Epithelial cell of proximal tubule (primary cell): ENCODE measurements at regions not wholly inside any gene's neighbourhood (a gene's known extent, or its start where the extent isn't known, plus 50 kb on each side); places are given as distances from the start of the nearest gene placed in this dataset.
"Not testable (repeated sequence)": the region's sequence is repeated elsewhere in the genome, so short reads cannot be mapped to it uniquely, and the experiment has no call there.

ENCODE experiments used
- DNase-seq: peaks from one replicate; pipeline ENCODE4 v3.0.0-alpha.2; 2011; ENCODE audit warnings: low read depth
- H3K4me3 ChIP-seq: 2 replicates; pipeline ENCODE4 v1.5.1; 2011; ENCODE audit warnings: low read depth, mild to moderate bottlenecking, low read length
- CTCF ChIP-seq: conservative IDR thresholded peaks from 2 replicates; pipeline ENCODE4 v1.5.1; 2012; ENCODE audit warnings: low read depth, mild to moderate bottlenecking, low read length

GRCh38 chr14:84458881-84459280 is 1071.1 kb upstream of the FLRT2 start:
- no peak overlapping the region for H3K4me3 ChIP-seq
- no peak for TF ChIP-seq CTCF
- DNase-seq: no peak

GRCh38 chr14:84465880-84466279 is 1064.1 kb upstream of the FLRT2 start:
- no peak overlapping the region for H3K4me3 ChIP-seq
- no peak for DNase-seq
- no peak for TF ChIP-seq CTCF

GRCh38 chr14:84468153-84468552 is 1061.8 kb upstream of the FLRT2 start:
- TF ChIP-seq CTCF: no peak
- no peak overlapping the region for H3K4me3 ChIP-seq
- DNase-seq: no peak

DNA sequence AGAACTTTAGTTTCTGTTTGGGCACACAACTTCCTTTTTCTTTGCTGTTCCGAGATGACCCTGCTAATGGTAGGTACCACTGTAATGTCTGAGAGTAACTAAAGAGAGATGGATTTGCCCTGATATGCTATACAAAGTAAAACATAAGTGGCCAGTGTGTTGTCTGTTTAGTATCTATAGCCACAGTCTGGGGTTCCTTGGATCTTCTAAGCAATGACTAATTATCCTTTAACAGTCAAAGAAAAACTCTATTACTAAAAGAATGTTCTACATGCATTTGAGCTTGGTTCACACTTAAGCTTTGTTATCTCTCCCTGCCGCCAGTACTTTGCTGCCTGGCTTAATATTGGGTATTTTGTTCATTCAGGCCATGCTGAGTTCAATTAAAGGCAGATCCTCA is 1051.9 kb upstream of the FLRT2 start:
- no peak for TF ChIP-seq CTCF
- H3K4me3 ChIP-seq: no peak overlapping the region
- DNase-seq: no peak

- TF ChIP-seq CTCF: no peak
- peak; percentile 41 for DNase-seq
- H3K4me3 ChIP-seq: no peak overlapping the region
These were observed 1047.5 kb upstream of the FLRT2 start for GRCh38 chr14:84482256-84483071.

DNA sequence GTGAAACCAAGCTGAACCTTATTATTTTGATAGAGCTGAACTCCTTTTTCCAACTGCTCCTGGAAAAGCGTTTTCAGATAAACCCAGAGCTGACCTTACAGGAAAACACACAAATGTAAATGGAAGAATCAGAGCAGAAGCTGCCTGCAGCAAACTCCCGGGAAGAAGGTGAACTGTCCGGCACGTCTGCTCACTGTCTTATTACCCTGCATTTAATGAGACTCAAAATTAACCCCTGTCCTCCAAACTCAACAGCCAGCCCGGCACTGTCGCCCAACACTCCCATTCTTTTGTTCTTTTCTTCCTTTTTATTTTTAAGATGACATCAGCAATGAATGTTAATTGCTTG is 1046.9 kb upstream of the FLRT2 start:
- no peak for TF ChIP-seq CTCF
- H3K4me3 ChIP-seq: no peak overlapping the region

GRCh38 chr14:84484243-84484642 is 1045.7 kb upstream of the FLRT2 start:
- not testable (repeated sequence) for DNase-seq, H3K4me3 ChIP-seq

More for the DNA sequence above, 1046.9 kb upstream of the FLRT2 start:
- no peak for DNase-seq
